Muscle of back (tissue), 3 donors: ENCODE measurements at regions not wholly inside any gene's neighbourhood (a gene's known extent, or its start where the extent isn't known, plus 50 kb on each side); places are given as distances from the start of the nearest gene placed in this dataset.
A peak's percentile ranks its signal among the peaks of the same experiment; 100 is the strongest.
"Not testable (repeated sequence)": the region's sequence is repeated elsewhere in the genome, so short reads cannot be mapped to it uniquely, and the experiment has no call there.

Experiments
- DNase-seq, 3 donors: peaks; one replicate each; pipeline versions ENCODE4 v3.0.0 to v3.0.0-alpha.2; 2013

- DNase-seq: no peak
These were observed 343.4 kb downstream of the LRRIQ3 start for GRCh38 chr1:73854527-73854926.

- no peak for DNase-seq
These were observed 355.5 kb downstream of the LRRIQ3 start for GRCh38 chr1:73842436-73842835.

- no peak for DNase-seq
These were observed 358.1 kb downstream of the LRRIQ3 start for GRCh38 chr1:73839922-73840321.

- peak; percentile 25 to 55 (median 27) for DNase-seq
These were observed 365.4 kb downstream of the LRRIQ3 start for GRCh38 chr1:73832276-73833181.

- not testable (repeated sequence) for DNase-seq
These were observed 370.7 kb downstream of the LRRIQ3 start for GRCh38 chr1:73827283-73827682.

- DNase-seq: no peak
These were observed 373.9 kb downstream of the LRRIQ3 start for GRCh38 chr1:73824065-73824464.

- no peak for DNase-seq
These were observed 376.5 kb downstream of the LRRIQ3 start for GRCh38 chr1:73821520-73821919.

GRCh38 chr1:73820843-73821242, 377.1 kb downstream of the LRRIQ3 start:
- DNase-seq: no peak

GRCh38 chr1:73813716-73814115, 384.3 kb downstream of the LRRIQ3 start:
- DNase-seq: peak; percentile 18 to 70 (median 42)

GRCh38 chr1:73813236-73813635, 384.7 kb downstream of the LRRIQ3 start:
- DNase-seq: peak in 2 of 3 donors; percentile 16 to 71

GRCh38 chr1:73811798-73812197, 386.2 kb downstream of the LRRIQ3 start:
- no peak for DNase-seq

- DNase-seq: no peak
These were observed 393.0 kb downstream of the LRRIQ3 start for GRCh38 chr1:73804935-73805334.

- DNase-seq: no peak
These were observed 394.6 kb downstream of the LRRIQ3 start for GRCh38 chr1:73803380-73803779.

GRCh38 chr1:73801912-73802429, 396.0 kb downstream of the LRRIQ3 start:
- DNase-seq: no peak

- DNase-seq: no peak
These were observed 397.6 kb downstream of the LRRIQ3 start for GRCh38 chr1:73800376-73800775.

GRCh38 chr1:73789965-73790364, 408.0 kb downstream of the LRRIQ3 start:
- no peak for DNase-seq

GRCh38 chr1:73784026-73784425, 413.9 kb downstream of the LRRIQ3 start:
- DNase-seq: peak in 2 of 3 donors; percentile 45 to 63

GRCh38 chr1:73783352-73783751, 414.6 kb downstream of the LRRIQ3 start:
- peak in 2 of 3 donors; percentile 47 to 55 for DNase-seq

- no peak for DNase-seq
These were observed 415.1 kb downstream of the LRRIQ3 start for GRCh38 chr1:73782901-73783300.

- no peak for DNase-seq
These were observed 416.7 kb downstream of the LRRIQ3 start for GRCh38 chr1:73781251-73781650.

- peak; percentile 83 to 92 (median 91) for DNase-seq
These were observed 419.5 kb downstream of the LRRIQ3 start for GRCh38 chr1:73778471-73778870.

- no peak for DNase-seq
These were observed 422.1 kb downstream of the LRRIQ3 start for GRCh38 chr1:73775896-73776295.

GRCh38 chr1:73772941-73773340, 425.0 kb downstream of the LRRIQ3 start:
- no peak for DNase-seq
